RPMI7951 (cell line): ENCODE measurements at regions not wholly inside any gene's neighbourhood (a gene's known extent, or its start where the extent isn't known, plus 50 kb on each side); places are given as distances from the start of the nearest gene placed in this dataset.
A peak's percentile ranks its signal among the peaks of the same experiment; 100 is the strongest.
"Not testable (repeated sequence)": the region's sequence is repeated elsewhere in the genome, so short reads cannot be mapped to it uniquely, and the experiment has no call there.

Experiments used
- DNase-seq: peaks from one replicate; pipeline ENCODE4 v3.0.0-alpha.2; 2012; ENCODE audit warnings: low read depth

- DNase-seq: no peak
Observed at GRCh38 chr12:69028941-69029729, 96.2 kb upstream of the CPM start.

- DNase-seq: no peak
Observed at GRCh38 chr12:69030321-69030720, 97.3 kb upstream of the CPM start.

- no peak for DNase-seq
Observed at GRCh38 chr12:69036533-69036932, 103.6 kb upstream of the CPM start.

- no peak for DNase-seq
Observed at GRCh38 chr12:69036999-69037398, 104.0 kb upstream of the CPM start.

- DNase-seq: no peak
Observed at GRCh38 chr12:69039911-69040310, 106.9 kb upstream of the CPM start.

GRCh38 chr12:69042557-69042956, 109.6 kb upstream of the CPM start:
- DNase-seq: no peak

GRCh38 chr12:69042970-69043369, 110.0 kb upstream of the CPM start:
- no peak for DNase-seq

- no peak for DNase-seq
Observed at GRCh38 chr12:69044887-69045286, 111.9 kb upstream of the CPM start.

GRCh38 chr12:69045430-69045829, 112.5 kb upstream of the CPM start:
- no peak for DNase-seq

- peak; percentile 63 for DNase-seq
Observed at GRCh38 chr12:69046363-69046762, 113.4 kb upstream of the CPM start.

- no peak for DNase-seq
Observed at GRCh38 chr12:69046920-69047319, 113.9 kb upstream of the CPM start.

GRCh38 chr12:69047990-69048389, 115.0 kb upstream of the CPM start:
- no peak for DNase-seq

GRCh38 chr12:69049855-69050254, 116.9 kb upstream of the CPM start:
- DNase-seq: not testable (repeated sequence)

- peak; percentile 85 for DNase-seq
Observed at GRCh38 chr12:69052613-69053408, 119.8 kb upstream of the CPM start.

- no peak for DNase-seq
Observed at GRCh38 chr12:69054343-69055056, 121.5 kb upstream of the CPM start.

GRCh38 chr12:69055280-69055679, 122.3 kb upstream of the CPM start:
- no peak for DNase-seq

GRCh38 chr12:69055706-69056105, 122.7 kb upstream of the CPM start:
- no peak for DNase-seq

GRCh38 chr12:69056743-69057515, 124.0 kb upstream of the CPM start:
- no peak for DNase-seq

GRCh38 chr12:69057742-69058141, 124.8 kb upstream of the CPM start:
- no peak for DNase-seq

- DNase-seq: peak; percentile 84
Observed at GRCh38 chr12:69059465-69060457, 126.8 kb upstream of the CPM start.
